ENCODE measurements at regions not wholly inside any gene's neighbourhood (a gene's known extent, or its start where the extent isn't known, plus 50 kb on each side); places are given as distances from the start of the nearest gene placed in this dataset. TPM values are rescaled to one million over a fixed set of nuclear protein-coding genes. Genes with fewer than 3 reads are reported as not detected.

DNA sequence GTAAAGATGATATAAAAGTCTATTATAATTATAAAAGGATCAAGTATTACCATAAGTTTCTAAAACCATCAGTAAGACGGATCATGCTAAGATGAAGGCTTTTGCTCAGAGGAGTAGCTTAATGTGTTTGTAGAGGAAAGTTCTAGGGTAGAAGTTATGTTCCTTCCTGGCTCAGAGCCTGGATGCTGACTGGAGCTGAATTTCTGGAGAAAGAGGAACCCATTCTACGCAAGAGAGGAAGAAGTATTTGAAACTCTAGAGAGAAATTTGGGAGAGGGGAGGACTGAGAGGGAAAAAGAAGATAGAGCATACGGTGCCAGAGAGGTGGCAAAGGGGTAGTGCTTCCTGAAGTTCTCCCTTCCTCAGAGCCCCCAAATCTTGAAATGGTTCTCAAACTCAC, 51.4 kb upstream of the SGCG start:
- in situ Hi-C loops (cut with MboI; ENCODE audit: low sequenced_read_pairs) (no loop called here), intact Hi-C loops (cut with micrococcal nuclease) (no loop called here), dilution Hi-C loops (cut with HindIII; ENCODE audit: low sequenced_read_pairs, unreplicated experiment) (no loop called here)
- TF ChIP-seq MAFK (IDR thresholded peaks at IDR 0.05; ENCODE audit: low read depth, low read length) (no peak), CHD1 (IDR thresholded peaks at IDR 0.05; ENCODE audit: low read depth, low read length) (no peak), USF2 (IDR thresholded peaks at IDR 0.05; ENCODE audit: low read depth, low read length) (no peak), SMC3 (IDR thresholded peaks at IDR 0.05; ENCODE audit: low read depth, low read length) (no peak), MAZ (IDR thresholded peaks at IDR 0.05; ENCODE audit: borderline replicate concordance, low read depth, low read length) (no peak), FOS (IDR thresholded peaks at IDR 0.05; ENCODE audit: low read depth, low read length) (no peak), BHLHE40 (IDR thresholded peaks at IDR 0.05; ENCODE audit: low read depth, low read length) (no peak)
- no peaks in the 10 kb centered on the region for H3K36me3 ChIP-seq (ENCODE audit: control insufficient read depth, insufficient read depth, low read length)
- H3K9me1 ChIP-seq (ENCODE audit: insufficient read depth, low read length), result no peaks in the 10 kb centered on the region
- no CpG with 5 or more reads among the region's 3 CpGs for WGBS, 2 experiments (ENCODE audit: extremely low coverage in 2 of 2, insufficient read length in 1 of 2)
- no peak overlapping the region for H2BK5ac ChIP-seq (ENCODE audit: low read depth, low read length, poor library complexity, severe bottlenecking)
- H3K27me3 ChIP-seq (ENCODE audit: control insufficient read depth, insufficient read depth, low read length), result no peaks in the 10 kb centered on the region
- DNase-seq (no peak), ATAC-seq (ENCODE audit: low read depth) (no peak)
- H4K8ac ChIP-seq (ENCODE audit: low read depth in 2 of 2, low read length in 2 of 2), result no peak overlapping the region
- H3K56ac ChIP-seq (ENCODE audit: extremely low read depth, insufficient read depth, low read length), result no peak overlapping the region
- no peaks in the 10 kb centered on the region for H4K20me1 ChIP-seq (ENCODE audit: insufficient read depth, low read length)
- H3K18ac ChIP-seq (ENCODE audit: low read depth, low read length), result no peak overlapping the region
- H3K79me1 ChIP-seq (ENCODE audit: low read depth in 1 of 2, low read length in 2 of 2), result no peaks in the 10 kb centered on the region
- H2AK9ac ChIP-seq (replicated peaks; ENCODE audit: low read depth, low read length, poor library complexity), result no peak overlapping the region
- no peak overlapping the region for H2BK20ac ChIP-seq (ENCODE audit: low read depth, low read length)
- no peak overlapping the region for H2AFZ ChIP-seq (replicated peaks; ENCODE audit: low read length, poor library complexity)
- no peak overlapping the region for H4K91ac ChIP-seq (ENCODE audit: insufficient read depth, low read depth, low read length)
- H3K9ac ChIP-seq (ENCODE audit: low read depth, low read length), result no peak overlapping the region
- H4K5ac ChIP-seq (ENCODE audit: low read depth, low read length), result no peak overlapping the region
- ChIA-PET CTCF (no interaction called here), POLR2A (ENCODE audit: unreplicated experiment) (no interaction called here)
- H3K4ac ChIP-seq (ENCODE audit: low read depth, low read length), result no peak overlapping the region
- H3K4me1 ChIP-seq (ENCODE audit: control insufficient read depth, insufficient read depth, low read length), result no peaks in the 10 kb centered on the region
- H3K27ac ChIP-seq (ENCODE audit: insufficient read depth, low read length), result no peak overlapping the region
- no peak overlapping the region for H2BK120ac ChIP-seq (ENCODE audit: low read depth, low read length)
- BruUV-seq (replicated peaks), result no TSS peak
- H3K4me2 ChIP-seq (ENCODE audit: low read depth, low read length), result no peak overlapping the region
- H3K23ac ChIP-seq (ENCODE audit: low read depth, low read length), result no peak overlapping the region
- H2BK15ac ChIP-seq (ENCODE audit: low read depth, low read length), result no peak overlapping the region
- no peak overlapping the region for H2AK5ac ChIP-seq (ENCODE audit: low read depth, low read length)
- H3K4me3 ChIP-seq (ENCODE audit: insufficient read depth, low read depth, low read length), result no peak overlapping the region
- H3K14ac ChIP-seq (replicated peaks; ENCODE audit: low read depth, low read length), result no peak overlapping the region
- H3K9me3 ChIP-seq (ENCODE audit: control insufficient read depth, insufficient read depth, low read length), result no peaks in the 10 kb centered on the region

Small RNA genes lying in the stretch of these regions (microRNA-seq; reads per million reads assigned to microRNA genes)
- gene MTND3P1 (ENCODE audit: insufficient read depth, insufficient read length), result not detected
- not detected for gene RF00049 (ENCODE audit: insufficient read depth, insufficient read length)

Small RNA genes lying in the stretch of these regions (small RNA-seq; reads per million reads assigned to genes)
- gene MTND3P1 (0 reads per million in 5 experiments), gene RF00049 (0 to 0.04 (median 0) reads per million in 5 experiments)
